ENCODE measurements at regions not wholly inside any gene's neighbourhood (a gene's known extent, or its start where the extent isn't known, plus 50 kb on each side); places are given as distances from the start of the nearest gene placed in this dataset.
"Not testable (repeated sequence)": the region's sequence is repeated elsewhere in the genome, so short reads cannot be mapped to it uniquely, and the experiment has no call there.

DNA sequence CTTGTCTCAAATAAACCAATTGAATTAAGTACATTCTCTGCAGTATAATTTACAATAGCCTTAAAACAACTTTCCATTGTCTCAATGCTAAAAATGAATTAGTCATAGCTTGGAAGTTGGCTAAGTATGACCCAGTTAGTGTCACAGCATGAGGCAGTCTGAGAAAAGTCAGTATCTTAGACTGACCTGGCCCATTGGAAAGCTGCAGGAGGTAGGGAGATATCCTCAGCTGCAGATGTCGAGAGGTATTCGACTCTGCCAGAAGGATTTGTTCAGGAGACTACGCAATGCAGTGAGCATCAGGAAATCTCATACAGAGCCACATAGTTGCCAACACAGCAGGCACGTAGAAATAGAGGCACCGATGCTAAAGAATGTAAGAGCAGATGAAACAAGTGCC is 350.9 kb upstream of the NRSN1 start:
- Histone ChIP-seq H3K36me3 (ENCODE audit: control insufficient read depth, insufficient read depth, low read length) (no peaks in the 10 kb centered on the region), H3K9me3 (ENCODE audit: control insufficient read depth, low read depth, low read length) (no peaks in the 10 kb centered on the region), H3K27ac (ENCODE audit: low read length) (no peak overlapping the region), H3K4me3 (ENCODE audit: low read length) (no peak overlapping the region), H3K27me3 (ENCODE audit: control insufficient read depth, insufficient read depth, low read length) (no peaks in the 10 kb centered on the region), H3K4me1 (ENCODE audit: control insufficient read depth, insufficient read depth, low read length) (no peaks in the 10 kb centered on the region)
- 90% methylated on average over 2 of the region's 5 CpGs for WGBS (ENCODE audit: insufficient coverage, low lambda C conversion rate)
- no peak for DNase-seq

DNA sequence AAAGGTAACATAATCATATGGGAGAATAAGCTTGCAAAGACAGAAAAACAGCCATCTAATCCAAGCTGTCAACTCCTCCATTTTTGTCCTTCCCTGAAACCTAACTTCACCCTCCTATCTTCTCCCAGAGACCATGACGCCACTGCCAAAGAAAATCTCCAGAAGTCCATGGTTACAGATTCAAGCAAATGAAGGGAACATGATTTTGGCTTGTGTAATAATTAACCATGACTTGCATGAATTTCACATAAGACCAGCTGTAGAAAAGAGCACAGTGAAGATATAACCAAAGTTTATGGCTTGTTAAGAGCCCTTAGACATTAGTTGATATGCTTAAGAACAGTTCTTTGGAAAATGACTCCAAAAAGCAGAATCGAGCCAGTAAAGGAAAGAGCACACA is 342.1 kb upstream of the NRSN1 start:
- Histone ChIP-seq H3K4me3 (ENCODE audit: low read length) (no peak overlapping the region), H3K27ac (ENCODE audit: low read length) (no peak overlapping the region), H3K4me1 (ENCODE audit: control insufficient read depth, insufficient read depth, low read length) (no peaks in the 10 kb centered on the region), H3K9me3 (ENCODE audit: control insufficient read depth, low read depth, low read length) (no peaks in the 10 kb centered on the region), H3K27me3 (ENCODE audit: control insufficient read depth, insufficient read depth, low read length) (no peaks in the 10 kb centered on the region), H3K36me3 (ENCODE audit: control insufficient read depth, insufficient read depth, low read length) (no peaks in the 10 kb centered on the region)
- DNase-seq: no peak
- 0% methylated on average over 1 of the region's 2 CpGs for WGBS (ENCODE audit: insufficient coverage, low lambda C conversion rate)

DNA sequence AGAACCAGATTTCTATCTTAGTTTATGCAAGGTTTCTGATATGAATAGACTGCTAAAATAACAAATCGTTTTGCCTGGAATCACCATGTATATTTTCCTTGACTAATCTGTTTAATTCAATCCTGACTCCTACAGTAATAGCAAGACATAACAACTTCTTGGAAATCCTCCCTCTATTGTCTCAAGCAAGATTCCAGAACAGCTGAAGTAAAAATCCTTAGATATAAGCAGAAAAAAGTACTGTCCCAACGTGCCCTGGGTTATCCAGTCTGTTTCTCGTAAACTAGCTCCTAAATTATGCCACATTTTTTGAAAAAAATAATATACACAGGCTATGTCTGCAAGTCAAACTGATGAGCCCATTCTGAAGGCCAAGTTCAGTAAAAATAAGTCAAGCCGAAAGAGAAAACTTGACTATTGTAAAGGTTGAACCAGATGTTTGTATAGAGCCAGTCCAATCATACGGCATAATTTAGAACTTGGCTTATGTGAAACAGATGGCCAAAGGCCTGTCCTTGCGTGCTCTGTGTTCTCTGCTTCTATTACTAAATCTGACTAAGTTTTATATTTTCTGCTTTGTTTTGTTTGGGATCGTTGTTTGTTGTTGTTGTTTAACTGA is 341.6 kb upstream of the NRSN1 start:
- DNase-seq: no peak
- no peaks in the 10 kb centered on the region for H3K27me3 ChIP-seq (ENCODE audit: control insufficient read depth, insufficient read depth, low read length)
- WGBS (ENCODE audit: insufficient coverage, low lambda C conversion rate): 58% methylated on average over 2 of the region's 7 CpGs
- H3K9me3 ChIP-seq (ENCODE audit: control insufficient read depth, low read depth, low read length): no peaks in the 10 kb centered on the region
- H3K36me3 ChIP-seq (ENCODE audit: control insufficient read depth, insufficient read depth, low read length): no peaks in the 10 kb centered on the region
- no peaks in the 10 kb centered on the region for H3K4me1 ChIP-seq (ENCODE audit: control insufficient read depth, insufficient read depth, low read length)
- H3K4me3 ChIP-seq (ENCODE audit: low read length): no peak overlapping the region
- H3K27ac ChIP-seq (ENCODE audit: low read length): no peak overlapping the region

DNA sequence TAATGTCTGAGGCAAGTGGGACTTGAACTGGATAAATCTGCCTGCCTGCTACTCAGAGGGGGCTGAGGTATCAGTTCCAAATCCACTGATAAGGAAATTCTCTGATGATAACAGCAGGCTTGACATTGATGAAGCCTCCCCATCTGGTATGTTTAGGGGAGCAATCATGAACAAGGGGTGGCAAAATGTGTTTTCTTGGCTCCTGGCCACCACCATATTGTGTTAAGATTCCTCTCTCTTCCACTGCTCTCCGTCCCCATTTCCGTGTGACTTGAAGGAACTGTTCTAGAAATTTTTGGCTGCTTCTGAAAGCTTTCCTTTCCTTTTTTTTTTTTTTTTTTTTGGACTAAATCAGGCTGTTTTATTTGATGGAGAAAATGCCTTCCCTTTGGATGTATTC is 335.3 kb upstream of the NRSN1 start:
- DNase-seq: no peak
- no peaks in the 10 kb centered on the region for H3K36me3 ChIP-seq (ENCODE audit: control insufficient read depth, insufficient read depth, low read length)
- 51% methylated on average over 2 of the region's 2 CpGs for WGBS (ENCODE audit: insufficient coverage, low lambda C conversion rate)

DNA sequence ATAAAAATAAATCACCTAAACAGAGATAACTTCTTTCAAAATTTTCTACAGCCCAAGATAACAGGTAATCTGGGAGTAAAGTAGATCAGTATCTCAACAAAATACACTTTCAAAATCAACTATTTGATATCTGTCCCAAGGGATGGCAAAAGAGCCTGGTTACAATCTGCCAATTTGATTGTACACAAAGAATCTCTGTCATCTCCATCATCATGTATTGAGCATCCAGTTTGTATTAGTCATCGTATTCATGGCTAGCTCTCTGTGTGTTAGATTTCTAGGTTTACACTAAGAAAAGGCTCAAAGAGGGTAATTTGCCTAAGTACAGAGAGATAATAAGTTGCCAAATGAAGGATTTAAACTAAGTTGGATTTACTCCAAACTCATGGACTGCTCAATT is 329.0 kb upstream of the NRSN1 start:
- 80% methylated on average over 1 of the region's 1 CpG for WGBS (ENCODE audit: insufficient coverage, low lambda C conversion rate)
- Histone ChIP-seq H3K9me3 (ENCODE audit: control insufficient read depth, low read depth, low read length) (no peaks in the 10 kb centered on the region), H3K4me1 (ENCODE audit: control insufficient read depth, insufficient read depth, low read length) (no peaks in the 10 kb centered on the region)

More for the DNA sequence above, 335.3 kb upstream of the NRSN1 start:
- Histone ChIP-seq H3K27ac (ENCODE audit: low read length) (no peak overlapping the region), H3K27me3 (ENCODE audit: control insufficient read depth, insufficient read depth, low read length) (no peaks in the 10 kb centered on the region), H3K9me3 (ENCODE audit: control insufficient read depth, low read depth, low read length) (no peaks in the 10 kb centered on the region), H3K4me3 (ENCODE audit: low read length) (no peak overlapping the region), H3K4me1 (ENCODE audit: control insufficient read depth, insufficient read depth, low read length) (no peaks in the 10 kb centered on the region)

DNA sequence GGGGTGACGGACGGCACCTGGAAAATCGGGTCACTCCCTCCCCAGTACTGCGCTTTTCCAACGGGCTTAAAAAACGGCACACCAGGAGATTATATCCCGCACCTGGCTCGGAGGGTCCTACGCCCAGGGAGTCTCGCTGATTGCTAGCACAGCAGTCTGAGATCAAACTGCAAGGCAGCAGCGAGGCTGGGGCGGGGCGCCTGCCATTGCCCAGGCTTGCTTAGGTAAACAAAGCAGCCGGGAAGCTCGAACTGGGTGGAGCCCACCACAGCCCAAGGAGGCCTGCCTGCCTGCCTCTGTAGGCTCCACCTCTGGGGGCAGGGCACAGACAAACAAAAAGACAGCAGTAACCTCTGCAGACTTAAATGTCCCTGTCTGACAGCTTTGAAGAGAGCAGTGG is 321.7 kb upstream of the NRSN1 start:
- not testable (repeated sequence) for H3K27ac ChIP-seq (ENCODE audit: low read length); H3K27me3 ChIP-seq (ENCODE audit: control insufficient read depth, insufficient read depth, low read length); H3K9me3 ChIP-seq (ENCODE audit: control insufficient read depth, low read depth, low read length); H3K4me1 ChIP-seq (ENCODE audit: control insufficient read depth, insufficient read depth, low read length); DNase-seq; H3K4me3 ChIP-seq (ENCODE audit: low read length); H3K36me3 ChIP-seq (ENCODE audit: control insufficient read depth, insufficient read depth, low read length)
- no CpG with 5 or more reads among the region's 15 CpGs for WGBS (ENCODE audit: insufficient coverage, low lambda C conversion rate)

More for the DNA sequence above, 329.0 kb upstream of the NRSN1 start:
- Histone ChIP-seq H3K27me3 (ENCODE audit: control insufficient read depth, insufficient read depth, low read length) (no peaks in the 10 kb centered on the region), H3K4me3 (ENCODE audit: low read length) (no peak overlapping the region), H3K36me3 (ENCODE audit: control insufficient read depth, insufficient read depth, low read length) (no peaks in the 10 kb centered on the region), H3K27ac (ENCODE audit: low read length) (no peak overlapping the region)
- no peak for DNase-seq

DNA sequence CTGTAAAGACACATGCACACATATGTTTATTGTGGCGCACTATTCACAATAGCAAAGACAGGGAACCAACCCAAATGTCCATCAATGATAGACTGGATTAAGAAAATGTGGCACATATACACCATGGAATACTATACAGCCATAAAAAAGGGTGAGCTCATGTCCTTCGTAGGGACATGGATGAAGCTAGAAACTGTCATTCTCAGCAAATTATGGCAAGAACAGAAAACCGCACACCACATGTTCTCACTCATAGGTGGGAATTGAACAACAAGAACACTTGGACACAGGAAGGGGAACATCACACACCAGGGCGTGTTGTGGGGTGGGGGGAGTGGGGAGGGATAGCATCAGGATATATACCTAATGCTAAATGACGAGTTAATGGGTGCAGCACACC is 304.9 kb upstream of the NRSN1 start:
- not testable (repeated sequence) for H3K4me1 ChIP-seq (ENCODE audit: control insufficient read depth, insufficient read depth, low read length); H3K27me3 ChIP-seq (ENCODE audit: control insufficient read depth, insufficient read depth, low read length); H3K4me3 ChIP-seq (ENCODE audit: low read length); H3K36me3 ChIP-seq (ENCODE audit: control insufficient read depth, insufficient read depth, low read length); H3K9me3 ChIP-seq (ENCODE audit: control insufficient read depth, low read depth, low read length); H3K27ac ChIP-seq (ENCODE audit: low read length); DNase-seq
- no CpG with 5 or more reads among the region's 5 CpGs for WGBS (ENCODE audit: insufficient coverage, low lambda C conversion rate)

DNA sequence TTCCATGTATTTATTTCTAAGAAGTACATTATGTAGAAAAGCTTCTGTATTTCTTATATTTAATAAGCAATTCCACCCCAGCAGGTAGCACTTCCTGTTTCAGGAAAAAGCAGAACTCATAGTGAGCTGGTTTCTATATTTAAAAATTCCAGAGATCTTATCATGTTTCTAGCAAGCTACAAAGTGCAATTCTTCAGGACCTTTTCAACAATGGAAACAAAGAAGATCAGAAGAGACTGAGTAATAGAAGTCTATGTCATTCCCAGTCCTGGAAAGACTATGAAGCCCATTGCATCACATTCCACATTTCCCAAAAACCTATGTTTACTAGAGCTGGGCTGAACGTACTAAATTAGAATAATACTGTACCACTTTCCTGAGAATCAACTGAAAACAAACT is 302.6 kb upstream of the NRSN1 start:
- Histone ChIP-seq H3K4me3 (ENCODE audit: low read length) (no peak overlapping the region), H3K36me3 (ENCODE audit: control insufficient read depth, insufficient read depth, low read length) (no peaks in the 10 kb centered on the region), H3K27ac (ENCODE audit: low read length) (no peak overlapping the region), H3K4me1 (ENCODE audit: control insufficient read depth, insufficient read depth, low read length) (no peaks in the 10 kb centered on the region), H3K27me3 (ENCODE audit: control insufficient read depth, insufficient read depth, low read length) (no peaks in the 10 kb centered on the region), H3K9me3 (ENCODE audit: control insufficient read depth, low read depth, low read length) (no peaks in the 10 kb centered on the region)
- no peak for DNase-seq
- 100% methylated on average over 1 of the region's 1 CpG for WGBS (ENCODE audit: insufficient coverage, low lambda C conversion rate)

DNA sequence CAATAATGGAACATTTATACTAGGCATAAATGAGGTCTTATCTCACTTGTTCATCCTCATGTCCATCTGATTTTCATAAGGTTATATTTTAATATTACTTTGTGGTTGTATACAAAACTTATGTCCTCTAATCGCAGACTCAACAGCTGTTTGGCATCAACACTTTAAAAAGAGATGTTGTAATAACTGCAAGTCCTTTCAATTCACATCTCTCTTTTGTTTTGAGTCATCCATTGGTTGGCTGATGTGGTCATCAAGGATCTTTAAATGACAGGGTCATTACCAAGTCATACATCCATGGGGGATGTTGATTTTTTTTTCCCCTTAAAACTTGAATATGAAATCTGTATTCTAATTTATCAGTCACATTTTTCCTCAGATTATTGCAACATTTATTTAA is 299.4 kb upstream of the NRSN1 start:
- Histone ChIP-seq H3K9me3 (ENCODE audit: control insufficient read depth, low read depth, low read length) (no peaks in the 10 kb centered on the region), H3K36me3 (ENCODE audit: control insufficient read depth, insufficient read depth, low read length) (no peaks in the 10 kb centered on the region), H3K27me3 (ENCODE audit: control insufficient read depth, insufficient read depth, low read length) (no peaks in the 10 kb centered on the region), H3K4me1 (ENCODE audit: control insufficient read depth, insufficient read depth, low read length) (no peaks in the 10 kb centered on the region), H3K27ac (ENCODE audit: low read length) (no peak overlapping the region), H3K4me3 (ENCODE audit: low read length) (no peak overlapping the region)
- DNase-seq: no peak
- 83% methylated on average over 1 of the region's 1 CpG for WGBS (ENCODE audit: insufficient coverage, low lambda C conversion rate)

DNA sequence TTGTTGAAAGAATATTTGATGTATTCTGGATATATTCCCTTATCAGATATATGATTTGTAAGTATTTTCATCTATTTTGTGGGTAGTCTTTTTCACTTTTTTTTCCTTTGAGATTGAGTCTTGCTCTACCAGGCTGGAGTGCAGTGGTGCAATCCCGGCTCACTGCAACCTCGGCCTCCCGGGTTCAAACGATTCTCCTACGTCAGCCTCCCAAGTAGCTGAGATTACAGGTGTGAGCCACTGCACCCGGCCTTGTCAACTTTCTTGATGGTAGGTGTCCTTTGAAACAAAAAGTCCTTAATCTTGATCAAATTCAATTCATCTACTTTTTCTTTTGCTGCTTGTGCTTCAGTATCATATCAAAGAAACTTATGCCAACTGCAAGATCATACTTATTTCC is 297.2 kb upstream of the NRSN1 start:
- no CpG with 5 or more reads among the region's 6 CpGs for WGBS (ENCODE audit: insufficient coverage, low lambda C conversion rate)
- H3K36me3 ChIP-seq (ENCODE audit: control insufficient read depth, insufficient read depth, low read length): no peaks in the 10 kb centered on the region
- H3K27me3 ChIP-seq (ENCODE audit: control insufficient read depth, insufficient read depth, low read length): no peaks in the 10 kb centered on the region
- no peaks in the 10 kb centered on the region for H3K4me1 ChIP-seq (ENCODE audit: control insufficient read depth, insufficient read depth, low read length)
- H3K27ac ChIP-seq (ENCODE audit: low read length): no peak overlapping the region
- no peak for DNase-seq
- H3K4me3 ChIP-seq (ENCODE audit: low read length): no peak overlapping the region
- no peaks in the 10 kb centered on the region for H3K9me3 ChIP-seq (ENCODE audit: control insufficient read depth, low read depth, low read length)

DNA sequence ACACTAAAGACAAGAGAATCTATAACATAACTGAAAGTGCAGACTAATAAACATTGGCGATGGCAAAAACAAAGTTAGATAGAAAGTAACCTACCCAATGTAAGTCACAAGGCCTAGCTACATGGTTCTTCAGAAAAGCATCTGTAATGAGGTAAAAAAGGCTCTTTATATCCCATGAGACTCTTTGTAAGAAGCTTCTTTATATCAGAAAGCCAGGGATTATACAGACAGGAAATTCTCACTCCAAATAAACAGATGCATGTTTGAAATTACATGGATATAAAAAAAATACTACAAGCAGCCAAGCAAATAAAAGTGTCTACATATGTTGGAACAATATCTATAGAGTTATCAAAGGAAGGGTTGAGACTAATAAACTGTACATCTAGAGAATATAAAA is 284.9 kb upstream of the NRSN1 start:
- no peaks in the 10 kb centered on the region for H3K36me3 ChIP-seq (ENCODE audit: control insufficient read depth, insufficient read depth, low read length)
- no peak for DNase-seq
- no peaks in the 10 kb centered on the region for H3K9me3 ChIP-seq (ENCODE audit: control insufficient read depth, low read depth, low read length)
- H3K27me3 ChIP-seq (ENCODE audit: control insufficient read depth, insufficient read depth, low read length): no peaks in the 10 kb centered on the region
- no peaks in the 10 kb centered on the region for H3K4me1 ChIP-seq (ENCODE audit: control insufficient read depth, insufficient read depth, low read length)
- no peak overlapping the region for H3K27ac ChIP-seq (ENCODE audit: low read length)
- WGBS (ENCODE audit: insufficient coverage, low lambda C conversion rate): 80% methylated on average over 1 of the region's 1 CpG
- no peak overlapping the region for H3K4me3 ChIP-seq (ENCODE audit: low read length)

Data from large intestine (tissue), 3 donors.